HEK293T (cell line): ENCODE measurements at regions not wholly inside any gene's neighbourhood (a gene's known extent, or its start where the extent isn't known, plus 50 kb on each side); places are given as distances from the start of the nearest gene placed in this dataset.

Source experiments
- CTCF ChIA-PET: fragments of 350-600 bp; formaldehyde crosslinking; extraction: SDS; loops from one replicate; lab custom pipeline; 2021; ENCODE audit warnings: antibody characterized with exemption, inconsistent platforms; lab: Yijun Ruan, JAX
- POLR2A ChIA-PET: fragments of 350-600 bp; formaldehyde crosslinking; extraction: SDS; loops from one replicate; lab custom pipeline; 2020; ENCODE audit warnings: antibody characterized with exemption, inconsistent platforms; lab: Yijun Ruan, JAX
- DNase-seq: peaks from one replicate; pipeline ENCODE4 v3.0.0; 2012; ENCODE audit warnings: mixed read lengths; ENCODE audit errors: extremely low spot score
- ARNT ChIP-seq: fragments of 450-650 bp; IDR thresholded peaks from 2 replicates; pipeline ENCODE4 v1.6.1; 2017; ENCODE audit warnings: mild to moderate bottlenecking
- BHLHE40 ChIP-seq: fragments of 450-650 bp; IDR thresholded peaks from 2 replicates; pipeline ENCODE4 v1.6.1; 2016; ENCODE audit warnings: mild to moderate bottlenecking, moderate library complexity, borderline replicate concordance
- CTBP1 ChIP-seq: fragments of 450-650 bp; IDR thresholded peaks from 2 replicates; pipeline ENCODE4 v1.6.1; 2016; ENCODE audit warnings: borderline replicate concordance
- ELF4 ChIP-seq: fragments of 450-650 bp; IDR thresholded peaks from 2 replicates; pipeline ENCODE4 v1.6.1; 2017; ENCODE audit warnings: antibody characterized with exemption
- FOXA1 ChIP-seq: fragments of 450-650 bp; IDR thresholded peaks from 2 replicates; pipeline ENCODE4 v1.6.1; 2016; ENCODE audit warnings: mild to moderate bottlenecking
- FOXK2 ChIP-seq: fragments of 450-650 bp; IDR thresholded peaks from 2 replicates; pipeline ENCODE4 v1.6.1; 2016; ENCODE audit warnings: mild to moderate bottlenecking
- FOXM1 ChIP-seq: fragments of 450-650 bp; IDR thresholded peaks from 2 replicates; pipeline ENCODE4 v1.6.1; 2017; ENCODE audit warnings: mild to moderate bottlenecking, borderline replicate concordance
- HDGF ChIP-seq: fragments of 450-650 bp; IDR thresholded peaks from 2 replicates; pipeline ENCODE4 v1.6.1; 2017; ENCODE audit warnings: antibody characterized with exemption, borderline replicate concordance
- L3MBTL2 ChIP-seq: fragments of 450-650 bp; conservative IDR thresholded peaks from 2 replicates; pipeline ENCODE4 v1.6.1; 2016; ENCODE audit warnings: mild to moderate bottlenecking
- LEF1 ChIP-seq: fragments of 450-650 bp; IDR thresholded peaks from 2 replicates; pipeline ENCODE4 v1.6.1; 2017; ENCODE audit warnings: mild to moderate bottlenecking, borderline replicate concordance
- NFRKB ChIP-seq: fragments of 450-650 bp; IDR thresholded peaks from 2 replicates; pipeline ENCODE4 v1.6.1; 2016; ENCODE audit warnings: mild to moderate bottlenecking, moderate library complexity
- PKNOX1 ChIP-seq: fragments of 450-650 bp; IDR thresholded peaks from 2 replicates; pipeline ENCODE4 v1.6.1; 2016
- SP1 ChIP-seq: fragments of 450-650 bp; IDR thresholded peaks from 2 replicates; pipeline ENCODE4 v1.6.1; 2017
- SUZ12 ChIP-seq: fragments of 450-650 bp; IDR thresholded peaks from 2 replicates; pipeline ENCODE4 v1.6.1; 2016; ENCODE audit warnings: mild to moderate bottlenecking
- TARDBP ChIP-seq: fragments of 450-650 bp; IDR thresholded peaks from 2 replicates; pipeline ENCODE4 v1.6.1; 2016
- ZNF384 ChIP-seq: fragments of 450-650 bp; IDR thresholded peaks from 2 replicates; pipeline ENCODE4 v1.6.1; 2016

GRCh38 chr3:71916747-71917369 is 131.9 kb upstream of the PROK2 start:
- no peak for TF ChIP-seq TARDBP
- TF ChIP-seq CTBP1, result no peak
- TF ChIP-seq BHLHE40, result no peak
- no peak for TF ChIP-seq NFRKB
- POLR2A ChIA-PET, result no interaction called here
- DNase-seq, result no peak
- CTCF ChIA-PET, result no interaction called here

- ChIA-PET CTCF (no interaction called here), POLR2A (no interaction called here)
- no peak for DNase-seq
- TF ChIP-seq L3MBTL2 (no peak), BHLHE40 (no peak), PKNOX1 (no peak), FOXK2 (no peak), SP1 (no peak), ARNT (no peak), HDGF (no peak), CTBP1 (no peak), FOXM1 (no peak), LEF1 (no peak), SUZ12 (no peak), ELF4 (no peak), ZNF384 (no peak), TARDBP (no peak), NFRKB (no peak), FOXA1 (no peak)
These were observed 128.0 kb upstream of the PROK2 start for GRCh38 chr3:71912839-71913495.

- CTCF ChIA-PET, result interaction anchor here (0.7 kb wide), 2 partner anchors 20 to 1593 kb away, joined by 3 read pairs; no protein-coding TSS in a partner anchor
These were observed 125.2 kb upstream of the PROK2 start for GRCh38 chr3:71910108-71910507.

GRCh38 chr3:71907996-71908395 is 123.0 kb upstream of the PROK2 start:
- DNase-seq, result no peak
- TF ChIP-seq NFRKB (no peak), TARDBP (no peak), BHLHE40 (no peak), SP1 (no peak), HDGF (no peak), LEF1 (no peak), FOXK2 (no peak), FOXM1 (no peak), ZNF384 (no peak), SUZ12 (no peak), FOXA1 (no peak), L3MBTL2 (no peak), ELF4 (no peak), ARNT (no peak), CTBP1 (no peak)
- ChIA-PET POLR2A (interaction anchor here (0.6 kb wide), 1 partner anchor 31 kb away, joined by 3 read pairs; no protein-coding TSS in a partner anchor), CTCF (no interaction called here)

More at GRCh38 chr3:71910108-71910507, 125.2 kb upstream of the PROK2 start:
- POLR2A ChIA-PET, result no interaction called here
- no peak for DNase-seq
- TF ChIP-seq FOXA1, result no peak
- TF ChIP-seq SUZ12, result no peak
- TF ChIP-seq HDGF, result no peak
- no peak for TF ChIP-seq ARNT
- TF ChIP-seq NFRKB, result no peak
- TF ChIP-seq SP1, result no peak
- no peak for TF ChIP-seq PKNOX1
- no peak for TF ChIP-seq ZNF384
- TF ChIP-seq CTBP1, result no peak
- no peak for TF ChIP-seq L3MBTL2
- TF ChIP-seq ELF4, result no peak
- no peak for TF ChIP-seq LEF1
- TF ChIP-seq TARDBP, result no peak
- no peak for TF ChIP-seq FOXM1
- TF ChIP-seq BHLHE40, result no peak
- no peak for TF ChIP-seq FOXK2

- POLR2A ChIA-PET, result no interaction called here
- CTCF ChIA-PET, result no interaction called here
- DNase-seq, result no peak
- TF ChIP-seq ZNF384 (no peak), NFRKB (no peak), HDGF (no peak), FOXM1 (no peak), SP1 (no peak), ELF4 (no peak), ARNT (no peak), CTBP1 (no peak), PKNOX1 (no peak), LEF1 (no peak), FOXK2 (no peak)
These were observed 122.0 kb upstream of the PROK2 start for GRCh38 chr3:71906976-71907375.

GRCh38 chr3:71905426-71905825 is 120.5 kb upstream of the PROK2 start:
- TF ChIP-seq BHLHE40 (no peak), HDGF (no peak), CTBP1 (no peak), ZNF384 (no peak), FOXA1 (no peak), FOXK2 (no peak), L3MBTL2 (no peak), NFRKB (no peak), TARDBP (no peak), PKNOX1 (no peak), FOXM1 (no peak), ELF4 (no peak), LEF1 (no peak), ARNT (no peak), SP1 (no peak), SUZ12 (no peak)
- POLR2A ChIA-PET, result no interaction called here
- DNase-seq, result no peak
- CTCF ChIA-PET, result no interaction called here
